Natural killer cell (primary cell): ENCODE measurements at regions not wholly inside any gene's neighbourhood (a gene's known extent, or its start where the extent isn't known, plus 50 kb on each side); places are given as distances from the start of the nearest gene placed in this dataset.

Experiments used
- ATAC-seq, 3 donors: fragments of 150-1000 bp in 2 of 3; fragments of 200-7000 bp in 1 of 3; cut with Tn5 transposase; 1 replicate in 1 of 3; 2 replicates in 2 of 3; pipeline ENCODE4 v1.10.0; 2021; ENCODE audit warnings: mild to moderate bottlenecking in 2 of 3, moderate library complexity in 2 of 3
- DNase-seq, 2 donors: peaks; one replicate each; pipeline versions ENCODE4 v3.0.0 to v3.0.0-alpha.2; 2013 to 2021; ENCODE audit warnings: mixed read lengths in 1 of 2
- H3K27ac ChIP-seq: one replicate; pipeline ENCODE4 v1.5.1; 2013; ENCODE audit warnings: mild to moderate bottlenecking, low read length
- H3K27me3 ChIP-seq: one replicate; pipeline ENCODE4 v1.6.1; 2013; ENCODE audit warnings: low read length; ENCODE audit not compliant: control insufficient read depth, insufficient read depth
- H3K36me3 ChIP-seq: one replicate; pipeline ENCODE4 v1.6.1; 2013; ENCODE audit warnings: low read length; ENCODE audit not compliant: control insufficient read depth, insufficient read depth
- H3K4me1 ChIP-seq: one replicate; pipeline ENCODE4 v1.6.1; 2013; ENCODE audit warnings: low read length; ENCODE audit not compliant: control insufficient read depth, insufficient read depth
- H3K4me3 ChIP-seq: one replicate; pipeline ENCODE4 v1.5.1; 2013; ENCODE audit warnings: low read length
- H3K9me3 ChIP-seq: one replicate; pipeline ENCODE4 v1.6.1; 2013; ENCODE audit warnings: low read length; ENCODE audit not compliant: control insufficient read depth, insufficient read depth
- H3K27ac Mint-ChIP-seq, 2 donors: one replicate each; pipeline ENCODE4 v1.8.0; 2022; ENCODE audit warnings: mild to moderate bottlenecking in 2 of 2, mixed read lengths in 2 of 2, moderate library complexity in 1 of 2
- H3K27me3 Mint-ChIP-seq, 2 donors: one replicate each; pipeline ENCODE4 v1.8.0; 2022; ENCODE audit warnings: low read depth in 2 of 2, mixed read lengths in 2 of 2
- H3K36me3 Mint-ChIP-seq: one replicate; pipeline ENCODE4 v1.8.0; 2022; ENCODE audit warnings: mixed read lengths
- H3K4me1 Mint-ChIP-seq, 2 donors: one replicate each; pipeline ENCODE4 v1.8.0; 2022; ENCODE audit warnings: mixed read lengths in 2 of 2
- H3K4me3 Mint-ChIP-seq: one replicate; pipeline ENCODE4 v1.8.0; 2022; ENCODE audit warnings: mild to moderate bottlenecking, moderate library complexity, mixed read lengths
- H3K9me3 Mint-ChIP-seq, 2 donors: one replicate each; pipeline ENCODE4 v1.8.0; 2022; ENCODE audit warnings: mixed read lengths in 2 of 2
- CTCF ChIP-seq: fragments of 200-600 bp; IDR thresholded peaks from one replicate; pipeline ENCODE4 v1.8.0; 2022; ENCODE audit warnings: antibody characterized with exemption
- WGBS: methylation state at CpG from one replicate; pipeline ENCODE4 v1.1.7; 2013; ENCODE audit warnings: missing lambda C conversion rate; ENCODE audit not compliant: insufficient coverage; 5-methylcytosine and 5-hydroxymethylcytosine counted together
- intact Hi-C: fragments of 100-400 bp; cut with micrococcal nuclease; formaldehyde crosslinking; loops from one replicate; pipeline ENCODE4 v1.14.2; 2022

GRCh38 chr12:20011200-20011599, 357.1 kb upstream of the PDE3A start:
- Histone ChIP-seq H3K4me3 (no peak overlapping the region), H3K36me3 (no peaks in the 10 kb centered on the region), H3K4me1 (no peaks in the 10 kb centered on the region), H3K27ac (no peak overlapping the region), H3K27me3 (no peaks in the 10 kb centered on the region), H3K9me3 (no peaks in the 10 kb centered on the region)
- H3K4me1 Mint-ChIP-seq: no peaks in the 10 kb centered on the region
- H3K27me3 Mint-ChIP-seq: no peaks in the 10 kb centered on the region
- no peak overlapping the region for H3K4me3 Mint-ChIP-seq
- H3K9me3 Mint-ChIP-seq: no peaks in the 10 kb centered on the region
- TF ChIP-seq CTCF: no peak
- no peak for ATAC-seq
- intact Hi-C loops: no loop called here
- no peaks in the 10 kb centered on the region for H3K36me3 Mint-ChIP-seq
- no peak overlapping the region for H3K27ac Mint-ChIP-seq
- no CpG with 5 or more reads among the region's 2 CpGs for WGBS
- DNase-seq: no peak

- no peaks in the 10 kb centered on the region for H3K36me3 ChIP-seq
These were observed 350.5 kb upstream of the PDE3A start for GRCh38 chr12:20017802-20018201.

GRCh38 chr12:20018406-20018805, 349.9 kb upstream of the PDE3A start:
- H3K4me3 ChIP-seq: no peak overlapping the region
- ATAC-seq (no peak), DNase-seq (no peak)
- Mint-ChIP-seq H3K27ac (no peak overlapping the region), H3K4me3 (no peak overlapping the region), H3K27me3 (no peaks in the 10 kb centered on the region), H3K36me3 (no peaks in the 10 kb centered on the region), H3K9me3 (peaks cover 0 to 2% of the 10 kb centered on the region in 2 donors), H3K4me1 (no peaks in the 10 kb centered on the region)
- no peaks in the 10 kb centered on the region for H3K36me3 ChIP-seq
- no peaks in the 10 kb centered on the region for H3K4me1 ChIP-seq
- TF ChIP-seq CTCF: no peak
- H3K27ac ChIP-seq: no peak overlapping the region
- H3K9me3 ChIP-seq: no peaks in the 10 kb centered on the region
- WGBS: 44% methylated on average over 2 of the region's 3 CpGs
- H3K27me3 ChIP-seq: no peaks in the 10 kb centered on the region
- intact Hi-C loops: no loop called here

More at GRCh38 chr12:20017802-20018201, 350.5 kb upstream of the PDE3A start:
- Histone ChIP-seq H3K27ac (no peak overlapping the region), H3K4me3 (no peak overlapping the region), H3K4me1 (no peaks in the 10 kb centered on the region), H3K9me3 (no peaks in the 10 kb centered on the region), H3K27me3 (no peaks in the 10 kb centered on the region)
- intact Hi-C loops: no loop called here
- Mint-ChIP-seq H3K9me3 (peaks cover 0 to 2% of the 10 kb centered on the region in 2 donors), H3K4me1 (no peaks in the 10 kb centered on the region), H3K27ac (no peak overlapping the region), H3K4me3 (no peak overlapping the region), H3K36me3 (no peaks in the 10 kb centered on the region), H3K27me3 (no peaks in the 10 kb centered on the region)
- DNase-seq (no peak), ATAC-seq (no peak)
- TF ChIP-seq CTCF: no peak

GRCh38 chr12:20024194-20024593, 344.1 kb upstream of the PDE3A start:
- WGBS: 40% methylated on average over 5 of the region's 6 CpGs
- H3K4me1 Mint-ChIP-seq: no peaks in the 10 kb centered on the region

More at GRCh38 chr12:20024194-20024593, 344.1 kb upstream of the PDE3A start:
- TF ChIP-seq CTCF: no peak
- intact Hi-C loops: no loop called here
- Histone ChIP-seq H3K27ac (no peak overlapping the region), H3K27me3 (no peaks in the 10 kb centered on the region), H3K36me3 (no peaks in the 10 kb centered on the region), H3K4me3 (no peak overlapping the region), H3K4me1 (no peaks in the 10 kb centered on the region), H3K9me3 (no peaks in the 10 kb centered on the region)
- Mint-ChIP-seq H3K9me3 (peaks cover 3 to 5% of the 10 kb centered on the region in 2 donors), H3K4me3 (no peak overlapping the region), H3K27me3 (no peaks in the 10 kb centered on the region), H3K36me3 (no peaks in the 10 kb centered on the region), H3K27ac (no peak overlapping the region)
- no peak for DNase-seq
- no peak for ATAC-seq
